ENCODE measurements at regions not wholly inside any gene's neighbourhood (a gene's known extent, or its start where the extent isn't known, plus 50 kb on each side); places are given as distances from the start of the nearest gene placed in this dataset.

GRCh38 chr18:46222093-46222492, 117.9 kb downstream of the HAUS1 start:
- TF ChIP-seq CTCF (conservative IDR thresholded peaks at IDR 0.05; ENCODE audit: low read depth, low read length) (no peak), EZH2 (IDR thresholded peaks at IDR 0.05; ENCODE audit: borderline replicate concordance, low read depth, low read length, poor library complexity, severe bottlenecking) (no peak)

Measured in A673 (cell line).